HG02943 (cell line): ENCODE measurements at regions not wholly inside any gene's neighbourhood (a gene's known extent, or its start where the extent isn't known, plus 50 kb on each side); places are given as distances from the start of the nearest gene placed in this dataset.

Experiments used
- ATAC-seq: cut with Tn5 transposase; IDR thresholded peaks from one replicate; pipeline ENCODE4 v1.9.1; 2021; ENCODE audit warnings: mild to moderate bottlenecking, low read depth, moderate library complexity; ENCODE audit not compliant: unreplicated experiment

DNA sequence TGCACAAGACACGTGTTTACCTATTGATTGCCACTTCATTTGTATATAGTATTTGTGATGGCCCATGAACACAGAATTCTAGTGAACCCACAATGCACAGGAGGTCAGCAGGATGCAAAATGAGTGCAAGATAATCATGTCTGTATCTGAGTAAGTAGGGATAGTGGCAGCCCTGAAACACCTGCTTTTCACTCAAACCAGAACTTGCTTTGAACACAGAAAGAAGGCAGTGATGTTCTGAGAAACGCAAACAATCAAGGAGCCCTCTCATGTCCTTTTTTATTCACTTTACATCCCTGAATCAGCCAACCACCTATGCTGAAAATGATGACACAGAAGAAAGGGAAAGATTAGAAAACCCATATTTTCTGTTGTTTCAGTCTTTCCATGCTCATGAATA lies 170.4 kb upstream of the AVPR1A start:
- no peak for ATAC-seq

DNA sequence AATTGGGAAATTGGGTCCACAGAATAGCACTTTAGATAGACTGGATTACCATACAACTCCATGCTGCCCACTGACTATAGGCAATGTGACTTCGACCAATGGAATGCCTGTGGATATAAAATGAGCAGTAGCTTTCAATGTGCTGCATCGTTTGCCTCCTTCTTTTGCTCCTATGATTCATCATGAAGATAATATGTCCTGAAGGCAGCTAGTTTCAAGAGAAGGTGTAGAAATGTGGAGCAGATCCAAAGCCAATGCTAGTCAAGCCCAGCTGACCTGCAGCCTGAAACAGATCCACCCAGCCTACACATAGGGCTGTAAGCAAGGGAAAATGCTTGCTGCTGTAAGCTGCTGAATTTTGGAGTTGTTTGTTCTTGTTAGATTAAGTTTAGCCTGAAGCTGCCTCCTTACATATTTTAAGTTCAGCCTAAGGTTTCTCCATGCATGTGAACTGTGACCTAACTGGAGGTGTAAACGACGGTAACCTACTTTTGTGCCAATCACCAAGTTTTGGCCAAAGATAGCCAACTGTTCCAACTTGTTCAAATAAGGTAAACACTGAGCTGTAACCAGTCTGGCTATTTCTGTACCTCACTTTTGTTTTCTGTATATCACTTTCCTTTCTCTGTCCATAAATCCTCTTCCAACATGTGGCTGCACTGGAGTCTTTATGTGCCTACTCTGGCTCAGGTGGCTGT lies 169.1 kb upstream of the AVPR1A start:
- no peak for ATAC-seq

DNA sequence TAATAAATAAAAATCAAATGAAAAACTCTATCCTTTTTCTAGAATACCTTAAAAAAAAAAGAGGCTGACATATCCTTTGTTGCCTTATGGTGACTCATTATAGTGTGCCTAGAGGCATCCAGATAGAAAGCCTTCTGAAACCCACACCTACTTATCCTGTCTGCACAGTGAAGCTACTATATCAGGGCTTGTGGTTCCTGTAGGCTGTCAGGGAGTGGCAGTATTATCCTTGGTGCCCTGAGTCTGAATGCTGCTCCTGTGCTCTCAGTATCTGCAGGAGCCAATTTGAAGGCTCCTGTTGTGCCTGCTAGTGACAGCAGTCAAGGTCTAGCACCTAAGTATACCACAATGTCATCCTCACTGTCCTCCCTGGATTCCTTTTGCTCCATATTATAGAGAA lies 168.4 kb upstream of the AVPR1A start:
- ATAC-seq, result no peak

DNA sequence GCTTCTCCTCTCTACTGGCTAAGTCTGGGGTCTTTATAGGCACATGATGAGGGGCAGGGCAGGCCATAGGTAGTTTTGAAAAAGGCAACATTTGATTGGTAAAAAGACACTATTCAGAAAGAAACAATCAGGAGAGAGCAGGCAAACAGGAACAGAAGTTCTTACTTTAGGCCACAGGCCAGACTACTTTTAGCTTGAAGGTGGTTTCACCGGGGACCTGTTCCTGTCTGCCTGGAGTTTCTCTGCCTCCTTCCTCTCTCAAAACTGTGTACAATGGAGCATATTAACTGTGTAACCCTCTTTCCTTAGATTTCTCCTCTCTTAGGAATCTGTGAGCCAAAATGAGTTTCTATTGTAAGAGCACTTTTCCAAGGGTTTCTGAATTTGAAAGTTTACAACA lies 167.9 kb upstream of the AVPR1A start:
- ATAC-seq, result no peak

DNA sequence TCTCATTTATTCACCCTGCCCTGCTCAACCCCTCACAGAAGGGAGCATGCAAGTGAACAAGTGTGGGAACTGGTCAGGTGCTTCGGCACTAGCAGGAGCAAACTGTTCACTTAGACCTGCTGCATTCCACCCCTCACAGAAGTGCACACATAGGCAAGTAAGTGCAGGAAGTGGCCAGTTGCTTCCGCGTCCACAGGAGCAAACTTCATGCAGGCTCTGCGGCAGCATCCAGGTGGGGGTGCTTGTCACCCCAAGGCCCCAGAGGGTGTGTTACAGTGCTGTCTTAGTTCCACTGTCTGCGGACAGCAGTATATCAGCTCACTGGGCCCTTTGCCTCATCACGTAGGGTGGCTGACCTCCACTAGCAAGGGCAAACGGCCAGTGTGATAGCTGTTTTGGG lies 167.3 kb upstream of the AVPR1A start:
- ATAC-seq, result no peak

DNA sequence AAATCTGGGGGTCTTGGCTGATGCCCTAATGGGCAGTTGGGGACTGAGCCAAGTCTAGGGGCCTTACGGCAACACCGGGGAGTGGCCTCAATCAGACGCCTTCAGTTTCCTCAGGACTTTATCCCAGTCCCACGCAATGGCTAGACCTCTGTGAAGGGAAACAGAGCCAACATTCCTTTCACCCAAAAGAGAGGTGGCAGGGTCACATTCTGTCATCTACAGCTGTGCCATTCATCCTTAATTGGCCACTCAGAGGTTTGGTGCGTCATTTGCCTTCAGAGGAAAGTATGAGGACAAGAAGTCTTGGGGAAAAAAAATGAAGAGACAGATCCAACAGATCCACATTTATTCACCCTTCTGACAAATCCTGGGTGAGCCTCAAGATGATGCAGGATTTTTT lies 166.9 kb upstream of the AVPR1A start:
- no peak for ATAC-seq

DNA sequence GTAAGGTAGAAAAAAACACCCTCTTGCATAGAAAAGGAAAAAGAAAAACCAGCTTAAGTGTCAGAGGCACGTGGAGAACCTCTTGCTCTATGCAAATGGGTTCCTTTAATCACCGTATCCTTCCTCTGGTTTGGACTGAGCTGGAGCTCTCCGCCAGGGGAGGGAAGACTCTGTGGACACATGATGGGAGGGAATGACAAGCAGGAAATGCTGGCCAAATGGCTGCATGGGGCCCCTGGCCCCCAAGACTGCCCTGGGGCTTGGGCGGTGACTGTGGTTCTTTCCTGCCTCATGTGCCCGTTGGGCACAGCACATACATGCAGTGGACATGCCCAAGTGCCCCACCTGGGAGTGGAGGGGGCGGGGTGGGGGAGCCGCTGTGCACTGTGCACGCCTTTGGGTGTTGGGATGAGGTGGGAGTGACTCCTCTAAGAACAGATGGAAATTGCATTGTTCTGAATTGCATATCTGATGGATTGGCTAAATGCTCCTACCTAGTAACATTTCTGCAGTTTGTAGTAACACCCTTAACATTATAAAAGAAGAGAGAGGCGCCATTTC lies 166.4 kb upstream of the AVPR1A start:
- ATAC-seq, result no peak

DNA sequence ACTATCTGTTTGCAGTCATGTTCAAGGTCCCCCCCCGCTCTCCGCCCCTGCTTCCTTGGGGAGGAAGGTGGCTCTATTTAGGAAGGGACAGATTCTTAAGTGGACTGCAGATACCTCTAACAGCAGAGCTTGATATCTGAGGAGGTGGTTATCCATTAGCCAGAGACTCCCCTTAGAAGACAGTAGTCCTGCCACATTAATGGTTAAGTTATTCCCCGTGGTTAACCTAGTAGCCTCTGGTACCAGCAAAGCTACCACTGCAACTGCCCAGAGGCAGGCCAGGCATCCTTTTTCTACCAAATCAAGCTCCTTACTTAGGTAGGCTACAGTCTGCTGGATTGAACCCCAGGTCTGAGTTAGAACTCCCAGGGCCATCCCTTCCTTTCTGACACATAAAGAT lies 162.1 kb upstream of the AVPR1A start:
- ATAC-seq, result peak; percentile 89

DNA sequence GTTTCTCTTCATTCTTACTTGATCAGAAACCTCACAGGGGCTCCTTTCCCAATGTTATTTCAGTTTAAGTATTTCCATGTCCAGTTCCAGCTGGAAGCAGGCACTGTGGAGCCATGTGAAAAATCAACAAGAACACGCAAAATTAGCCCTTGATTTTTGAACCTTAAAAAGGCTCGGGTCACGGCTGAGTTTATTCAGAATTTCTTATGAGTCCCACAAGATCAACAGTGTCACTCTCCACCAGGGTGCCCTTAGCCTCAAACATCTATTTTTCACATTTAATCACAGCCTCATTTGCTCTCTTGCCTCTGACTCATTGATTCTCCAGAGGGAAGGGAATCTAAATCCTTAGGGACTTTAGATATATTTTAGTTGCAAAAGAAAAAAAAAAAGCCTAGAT lies 157.7 kb upstream of the AVPR1A start:
- no peak for ATAC-seq

DNA sequence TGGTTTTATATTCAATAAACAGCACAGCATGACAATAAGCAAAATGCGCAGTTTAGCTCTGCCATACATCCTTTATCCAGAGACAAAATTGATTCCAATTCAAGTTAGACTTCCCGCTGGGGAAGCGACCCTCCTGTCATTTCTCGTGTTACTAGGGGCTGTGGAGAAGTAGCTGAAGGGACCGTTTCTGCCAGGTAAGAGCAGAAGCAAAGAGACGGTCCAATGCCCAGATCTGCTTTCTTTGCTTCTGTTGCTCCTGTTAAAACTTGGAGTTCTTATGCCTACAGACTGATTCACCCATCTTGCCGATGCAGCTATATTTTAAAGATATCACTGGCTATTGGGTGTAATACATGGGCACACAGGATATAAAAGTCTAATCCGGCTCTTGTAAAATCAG lies 156.8 kb upstream of the AVPR1A start:
- no peak for ATAC-seq

DNA sequence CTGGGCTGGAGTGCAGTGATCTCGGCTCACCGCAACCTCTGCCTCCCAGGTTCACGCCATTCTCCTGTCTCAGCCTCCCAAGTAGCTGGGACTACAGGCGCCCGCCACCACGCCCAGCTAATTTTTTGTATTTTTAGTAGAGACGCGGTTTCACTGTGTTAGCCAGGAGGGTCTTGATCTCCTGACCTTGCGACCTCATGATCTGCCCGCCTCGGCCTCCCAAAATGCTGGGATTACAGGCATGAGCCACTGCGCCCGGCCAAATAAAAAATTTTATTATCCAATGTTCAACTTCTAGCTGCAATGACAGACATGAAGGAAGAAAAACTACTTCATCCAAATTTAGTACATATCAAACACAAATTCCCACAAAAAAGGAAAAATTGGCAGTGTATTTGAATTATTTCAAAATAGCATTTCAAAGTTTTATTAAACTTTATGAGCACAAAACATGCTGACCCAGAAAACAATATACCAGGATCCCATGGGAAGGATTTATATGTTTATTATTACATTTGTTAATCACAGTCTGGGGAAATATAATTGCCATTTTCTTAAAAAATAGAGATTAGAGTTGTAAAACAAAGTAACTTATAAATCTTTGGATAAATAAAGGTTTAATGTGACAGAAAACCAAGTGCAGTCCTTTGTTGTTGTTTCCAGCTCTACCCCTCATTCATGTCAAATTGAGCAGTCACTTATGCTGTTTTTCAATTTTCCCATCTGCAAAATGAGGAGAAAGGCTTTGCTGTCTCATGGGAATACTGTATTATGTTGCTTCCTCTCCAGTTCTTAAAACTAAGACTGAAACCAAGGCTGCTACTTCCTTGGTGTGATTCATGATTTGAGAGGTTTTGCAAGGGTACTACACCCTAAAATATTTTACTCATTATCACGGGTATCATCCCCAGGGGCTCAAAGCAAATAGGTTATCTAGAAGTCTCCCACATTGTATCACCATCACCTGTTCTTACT lies 155.2 kb upstream of the AVPR1A start:
- ATAC-seq, result peak; percentile 38

DNA sequence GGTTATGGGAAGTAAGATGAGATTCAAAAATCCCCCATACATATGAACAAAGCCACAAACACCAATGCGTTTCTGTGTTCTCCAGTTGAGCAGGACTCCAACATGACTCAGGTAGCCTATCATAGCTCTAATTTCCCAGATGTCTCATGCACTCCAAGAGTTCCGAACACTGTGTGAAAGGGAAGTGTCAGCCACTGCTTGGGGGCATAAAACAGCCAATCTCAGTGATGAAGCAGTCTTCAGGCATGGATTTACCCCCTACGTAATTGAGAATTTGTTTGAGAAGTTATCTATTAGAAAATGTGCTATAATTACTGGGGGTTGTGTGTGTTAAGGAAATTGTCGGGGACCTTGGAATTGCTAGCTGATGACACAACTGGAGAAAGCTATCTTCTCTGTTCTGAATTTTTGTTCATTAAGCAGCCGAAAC lies 153.9 kb upstream of the AVPR1A start:
- no peak for ATAC-seq

DNA sequence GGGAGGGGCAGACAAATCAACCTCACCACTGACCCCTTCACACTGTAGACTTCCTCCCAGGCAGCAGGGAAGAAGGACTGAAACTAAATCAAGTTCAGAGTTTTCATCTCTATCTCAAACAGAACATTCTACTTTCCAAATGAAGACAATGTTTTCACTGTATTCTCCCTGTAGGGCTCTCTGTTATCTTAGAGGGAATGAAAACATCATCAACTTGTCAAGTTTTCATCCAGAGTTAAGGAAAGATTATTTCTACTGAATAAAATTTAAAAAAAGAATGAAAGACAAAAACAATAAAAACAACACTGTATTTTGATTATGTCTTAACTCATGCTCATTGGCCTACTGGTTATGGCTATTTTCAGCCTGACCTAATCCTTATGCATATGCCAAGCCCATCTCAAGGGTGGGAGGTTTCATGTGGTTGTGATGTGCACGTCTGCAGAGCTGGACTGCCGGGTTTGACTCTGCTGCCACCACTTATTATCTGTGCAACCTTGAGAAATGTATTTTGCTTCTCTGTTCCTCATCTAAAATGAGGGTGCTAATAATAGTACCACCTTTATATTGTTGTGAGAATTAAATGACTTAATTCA lies 152.0 kb upstream of the AVPR1A start:
- ATAC-seq, result no peak

DNA sequence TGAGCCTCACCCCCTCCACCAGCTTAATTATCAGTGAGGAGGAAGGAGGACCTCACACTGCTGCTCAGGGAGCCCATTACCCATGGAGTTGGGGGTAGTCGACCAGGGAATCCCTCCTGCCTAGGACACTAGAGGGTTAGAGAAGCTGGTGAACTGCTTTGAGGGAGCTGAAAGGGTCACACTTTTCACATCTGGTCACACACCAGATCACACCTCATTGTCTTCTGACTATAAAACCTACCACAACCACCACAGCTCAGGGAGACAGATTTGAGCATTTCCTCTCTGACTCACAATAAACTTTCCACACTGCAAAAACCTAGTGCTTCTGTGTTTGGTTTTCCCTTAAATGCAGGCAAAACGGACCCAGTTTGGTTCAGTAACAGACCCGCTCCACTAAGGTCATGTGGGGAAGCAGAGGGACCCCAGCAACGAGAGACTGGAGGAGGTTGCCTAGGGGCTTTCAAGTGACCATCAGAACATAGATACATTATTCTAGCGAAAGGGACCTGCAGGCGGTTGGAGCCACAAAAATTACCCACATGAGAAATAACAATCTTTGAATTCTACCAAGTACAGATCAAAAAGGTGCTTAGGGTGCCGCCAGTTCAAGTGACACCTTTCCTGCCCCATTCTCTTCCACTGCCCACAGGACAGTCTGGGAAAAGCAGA lies 151.4 kb upstream of the AVPR1A start:
- peak; percentile 80 for ATAC-seq

DNA sequence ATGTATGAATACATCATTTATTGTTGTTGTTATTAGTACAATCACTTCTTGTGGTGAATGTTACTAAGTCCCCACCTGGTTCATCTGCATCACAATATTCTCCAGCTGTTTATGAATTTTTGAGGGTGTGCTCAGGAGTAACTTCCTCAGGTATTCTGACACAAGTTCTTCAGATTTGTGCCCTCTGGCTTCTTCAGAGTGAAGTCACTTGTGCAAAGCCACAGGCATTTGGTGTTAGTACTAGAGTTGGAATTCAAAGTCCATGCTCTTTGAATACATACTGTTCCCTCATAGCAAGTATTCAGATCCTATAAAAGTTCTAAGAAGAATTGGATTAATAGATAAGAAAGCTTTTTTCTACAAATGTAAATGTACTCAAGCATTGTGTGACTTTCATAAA lies 150.3 kb upstream of the AVPR1A start:
- no peak for ATAC-seq

DNA sequence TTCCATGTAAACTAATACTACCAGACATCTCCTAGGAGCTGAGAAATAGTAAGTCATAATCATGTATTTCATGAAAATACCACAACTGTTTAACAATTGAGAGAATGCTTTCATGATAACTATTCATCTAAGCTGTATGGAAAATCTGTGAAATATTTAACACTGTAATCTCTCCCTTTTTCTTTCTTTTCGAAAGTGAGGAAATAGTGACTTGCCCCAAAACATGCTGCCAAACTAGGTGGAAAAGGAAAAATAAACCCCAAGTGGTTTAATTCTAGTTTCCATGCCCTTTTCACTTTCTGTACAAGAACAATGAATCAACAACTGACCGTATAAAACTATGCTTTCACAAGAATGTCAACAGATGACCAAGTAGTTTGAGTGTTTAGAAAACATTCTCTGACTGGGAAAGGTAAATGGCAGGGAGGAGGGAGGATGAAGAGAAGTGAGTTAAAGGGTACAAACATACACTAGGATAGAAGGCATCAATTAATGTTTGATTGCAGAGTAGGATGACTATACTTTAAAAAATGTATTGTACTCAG lies 147.5 kb upstream of the AVPR1A start:
- no peak for ATAC-seq

DNA sequence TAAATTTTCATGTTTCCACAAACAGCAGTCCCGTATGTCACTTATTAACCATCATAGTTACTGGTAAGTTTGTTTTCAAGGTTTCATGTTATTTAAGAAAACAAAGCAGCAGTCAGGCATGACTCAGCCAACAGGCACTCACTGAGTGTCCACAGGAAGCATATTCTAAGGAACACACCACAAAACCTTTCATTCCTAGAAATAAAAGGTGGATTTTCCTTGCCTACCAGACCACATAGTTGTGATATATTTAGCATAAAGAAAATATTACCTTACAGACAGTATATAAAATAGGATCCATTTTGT lies 143.3 kb upstream of the AVPR1A start:
- ATAC-seq, result peak; percentile 94

DNA sequence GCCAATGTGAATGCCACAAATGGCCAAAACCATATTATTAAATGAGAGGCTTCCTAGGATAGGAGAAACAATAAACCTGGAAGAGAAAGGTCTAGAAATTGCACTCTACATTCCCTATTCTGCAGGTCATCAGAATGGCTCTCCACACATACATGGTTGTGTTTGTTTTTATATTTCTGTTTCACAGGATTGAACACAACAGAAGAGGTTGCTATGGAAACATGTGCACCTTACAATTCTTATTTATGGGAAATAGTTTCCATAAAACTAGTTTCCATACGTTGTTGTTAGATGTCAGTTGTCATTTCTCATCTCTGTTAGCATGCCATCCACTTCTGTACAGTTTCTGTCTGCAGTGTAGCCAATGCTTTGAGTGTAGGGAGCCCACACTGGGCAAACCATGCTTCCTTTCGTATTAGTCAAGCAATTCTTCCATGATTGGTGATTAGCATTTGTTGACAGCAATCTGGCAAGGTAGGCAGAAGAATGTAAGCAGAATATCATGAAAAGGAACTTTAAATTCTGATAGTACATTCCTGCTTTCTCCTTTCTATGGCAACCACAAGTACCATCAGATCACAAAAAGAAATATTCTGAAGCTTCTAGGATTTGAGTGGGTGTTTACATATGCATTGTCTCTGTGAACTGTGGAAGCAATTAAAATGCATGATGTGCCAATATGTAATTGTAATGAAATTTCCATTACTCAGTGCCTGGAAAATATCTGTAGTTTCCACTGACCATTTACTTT lies 141.6 kb upstream of the AVPR1A start:
- no peak for ATAC-seq

DNA sequence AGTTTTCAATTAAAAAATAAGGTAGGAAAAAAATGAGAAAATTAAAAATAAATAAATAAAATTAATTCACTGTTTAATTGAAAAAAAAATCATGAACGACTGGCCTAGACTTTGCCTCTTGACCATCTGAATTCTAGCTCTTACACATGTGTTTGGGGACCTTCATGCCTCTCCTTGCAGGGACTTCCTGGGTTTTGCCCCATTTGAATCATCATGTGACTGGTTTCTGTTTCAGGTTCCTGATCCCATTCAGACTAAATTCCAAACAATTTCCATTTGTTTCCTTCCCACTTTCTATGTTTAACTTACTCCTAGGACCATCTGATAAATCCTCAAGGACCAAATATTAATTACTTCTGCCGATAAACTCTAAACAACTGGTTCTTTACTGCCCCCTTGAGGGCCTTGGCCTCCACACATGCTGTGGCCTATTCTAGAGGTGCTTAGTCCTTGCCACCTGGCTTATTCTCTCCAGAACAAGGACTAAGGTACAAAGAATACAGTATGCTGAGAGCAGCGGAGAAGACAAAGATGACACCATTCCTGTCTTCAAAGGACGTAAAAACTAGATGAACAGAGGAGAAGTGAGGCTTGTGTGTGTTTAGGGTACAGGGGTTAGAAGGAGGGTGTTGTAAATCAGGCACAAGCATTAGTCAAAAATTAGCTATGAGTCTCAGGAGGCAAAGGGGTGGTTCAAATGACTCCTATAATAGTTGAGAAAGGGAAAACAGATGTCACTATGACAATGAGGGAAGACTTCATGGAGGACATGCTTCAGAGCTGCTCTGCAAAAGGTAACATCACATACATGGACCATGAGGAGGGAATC lies 125.8 kb upstream of the AVPR1A start:
- peak; percentile 80 for ATAC-seq
